Esophagus muscularis mucosa (tissue), 4 donors: ENCODE measurements at regions not wholly inside any gene's neighbourhood (a gene's known extent, or its start where the extent isn't known, plus 50 kb on each side); places are given as distances from the start of the nearest gene placed in this dataset.

Experiments
- EP300 ChIP-seq: sonication (generic); formaldehyde crosslinking; IDR thresholded peaks from one replicate; pipeline ENCODE4 v1.6.1; 2017; ENCODE audit warnings: antibody characterized with exemption
- POLR2A ChIP-seq: fragments of 450-650 bp; IDR thresholded peaks from one replicate; pipeline ENCODE4 v1.6.1; 2017; ENCODE audit warnings: antibody characterized with exemption, moderate library complexity, mild to moderate bottlenecking, low read depth
- POLR2AphosphoS5 ChIP-seq, 2 donors: sonication (generic); formaldehyde crosslinking; IDR thresholded peaks; one replicate each; pipeline ENCODE4 v1.6.1; 2017; ENCODE audit warnings: antibody characterized with exemption in 2 of 2
- TF ChIP-seq, protein P1 (sequence below), 3 experiments: fragments of 200-600 bp in 2 of 3; fragments of 450-650 bp in 1 of 3; sonication (generic) in 2 of 3; IDR thresholded peaks; one replicate each; pipeline ENCODE4 v1.5.1; 2017 to 2019; ENCODE audit warnings: antibody characterized with exemption in 3 of 3, mild to moderate bottlenecking in 2 of 3, moderate library complexity in 1 of 3

- TF ChIP-seq, protein P1, sequence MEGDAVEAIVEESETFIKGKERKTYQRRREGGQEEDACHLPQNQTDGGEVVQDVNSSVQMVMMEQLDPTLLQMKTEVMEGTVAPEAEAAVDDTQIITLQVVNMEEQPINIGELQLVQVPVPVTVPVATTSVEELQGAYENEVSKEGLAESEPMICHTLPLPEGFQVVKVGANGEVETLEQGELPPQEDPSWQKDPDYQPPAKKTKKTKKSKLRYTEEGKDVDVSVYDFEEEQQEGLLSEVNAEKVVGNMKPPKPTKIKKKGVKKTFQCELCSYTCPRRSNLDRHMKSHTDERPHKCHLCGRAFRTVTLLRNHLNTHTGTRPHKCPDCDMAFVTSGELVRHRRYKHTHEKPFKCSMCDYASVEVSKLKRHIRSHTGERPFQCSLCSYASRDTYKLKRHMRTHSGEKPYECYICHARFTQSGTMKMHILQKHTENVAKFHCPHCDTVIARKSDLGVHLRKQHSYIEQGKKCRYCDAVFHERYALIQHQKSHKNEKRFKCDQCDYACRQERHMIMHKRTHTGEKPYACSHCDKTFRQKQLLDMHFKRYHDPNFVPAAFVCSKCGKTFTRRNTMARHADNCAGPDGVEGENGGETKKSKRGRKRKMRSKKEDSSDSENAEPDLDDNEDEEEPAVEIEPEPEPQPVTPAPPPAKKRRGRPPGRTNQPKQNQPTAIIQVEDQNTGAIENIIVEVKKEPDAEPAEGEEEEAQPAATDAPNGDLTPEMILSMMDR (IDR thresholded peaks at IDR 0.05): no peak
- TF ChIP-seq EP300 (no peak), POLR2A (no peak), POLR2AphosphoS5 (IDR thresholded peaks at IDR 0.05) (no peak)
Observed at GRCh38 chr18:78232196-78232595, 747.4 kb upstream of the SALL3 start.
